Prostate gland (tissue), 2 donors: ENCODE measurements at regions not wholly inside any gene's neighbourhood (a gene's known extent, or its start where the extent isn't known, plus 50 kb on each side); places are given as distances from the start of the nearest gene placed in this dataset.

Experiments
- POLR2A ChIP-seq: fragments of 450-650 bp; IDR thresholded peaks from one replicate; pipeline ENCODE4 v1.6.1; 2016; ENCODE audit warnings: antibody characterized with exemption, mild to moderate bottlenecking
- POLR2AphosphoS5 ChIP-seq: sonication (generic); formaldehyde crosslinking; IDR thresholded peaks from one replicate; pipeline ENCODE4 v1.6.1; 2017; ENCODE audit warnings: antibody characterized with exemption
- TF ChIP-seq, protein P1 (sequence below), 4 experiments: fragments of 200-600 bp in 2 of 4; fragments of 450-650 bp in 2 of 4; sonication (generic) in 2 of 4; IDR thresholded peaks; 1 replicate in 3 of 4; 2 replicates in 1 of 4; pipeline ENCODE4 v1.5.1; 2016 to 2019; ENCODE audit warnings: antibody characterized with exemption in 4 of 4, mild to moderate bottlenecking in 2 of 4, moderate library complexity in 2 of 4

DNA sequence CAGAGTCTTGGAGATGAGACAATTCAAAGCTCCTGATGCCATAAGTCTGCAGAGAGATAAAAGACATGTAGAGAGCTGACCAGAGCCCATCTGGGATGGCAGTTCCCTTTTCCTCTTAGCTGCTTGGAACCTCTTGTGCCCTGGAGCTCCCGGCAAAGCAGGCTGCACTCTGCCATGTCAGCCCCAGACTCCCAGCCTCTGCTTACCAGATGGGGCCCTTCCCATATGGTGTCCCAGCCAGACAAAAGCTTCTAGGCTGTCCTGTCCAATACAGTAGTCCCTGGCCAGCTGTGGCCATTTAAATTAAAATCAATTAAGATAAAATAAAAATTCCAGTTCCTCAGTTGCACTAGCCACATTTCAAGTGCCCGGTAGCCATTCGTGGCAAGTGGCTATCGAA lies 303.9 kb downstream of the TTC6 start:
- TF ChIP-seq, protein P1, sequence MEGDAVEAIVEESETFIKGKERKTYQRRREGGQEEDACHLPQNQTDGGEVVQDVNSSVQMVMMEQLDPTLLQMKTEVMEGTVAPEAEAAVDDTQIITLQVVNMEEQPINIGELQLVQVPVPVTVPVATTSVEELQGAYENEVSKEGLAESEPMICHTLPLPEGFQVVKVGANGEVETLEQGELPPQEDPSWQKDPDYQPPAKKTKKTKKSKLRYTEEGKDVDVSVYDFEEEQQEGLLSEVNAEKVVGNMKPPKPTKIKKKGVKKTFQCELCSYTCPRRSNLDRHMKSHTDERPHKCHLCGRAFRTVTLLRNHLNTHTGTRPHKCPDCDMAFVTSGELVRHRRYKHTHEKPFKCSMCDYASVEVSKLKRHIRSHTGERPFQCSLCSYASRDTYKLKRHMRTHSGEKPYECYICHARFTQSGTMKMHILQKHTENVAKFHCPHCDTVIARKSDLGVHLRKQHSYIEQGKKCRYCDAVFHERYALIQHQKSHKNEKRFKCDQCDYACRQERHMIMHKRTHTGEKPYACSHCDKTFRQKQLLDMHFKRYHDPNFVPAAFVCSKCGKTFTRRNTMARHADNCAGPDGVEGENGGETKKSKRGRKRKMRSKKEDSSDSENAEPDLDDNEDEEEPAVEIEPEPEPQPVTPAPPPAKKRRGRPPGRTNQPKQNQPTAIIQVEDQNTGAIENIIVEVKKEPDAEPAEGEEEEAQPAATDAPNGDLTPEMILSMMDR (IDR thresholded peaks at IDR 0.05): no peak
- TF ChIP-seq POLR2AphosphoS5: no peak
- no peak for TF ChIP-seq POLR2A
